ENCODE measurements at regions not wholly inside any gene's neighbourhood (a gene's known extent, or its start where the extent isn't known, plus 50 kb on each side); places are given as distances from the start of the nearest gene placed in this dataset.

DNA sequence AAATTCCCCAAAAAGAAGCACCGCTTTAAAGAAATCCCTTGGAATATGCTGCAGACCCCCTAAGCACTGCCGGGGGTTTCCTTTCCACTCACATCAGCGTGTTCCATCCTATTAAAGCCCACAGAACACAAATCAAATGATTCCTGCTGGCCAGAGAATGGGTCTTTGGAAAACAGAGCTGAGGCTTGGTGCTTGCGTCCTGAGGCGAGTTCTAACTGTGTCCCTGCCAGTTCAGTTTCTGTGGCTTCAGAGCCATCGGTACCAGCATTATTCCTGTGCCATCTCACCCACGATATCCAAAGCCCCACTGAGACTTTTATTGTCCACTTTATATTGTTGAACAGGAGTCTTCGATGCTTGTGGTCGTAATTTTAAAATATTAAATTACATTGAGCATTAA, 142.0 kb upstream of the SYT13 start:
- no peak overlapping the region for H2AFZ ChIP-seq (replicated peaks)
- Mint-ChIP-seq H3K27me3 (ENCODE audit: insufficient read depth, low read depth) (peaks cover 18% of the 10 kb centered on the region), H3K27ac (no peak overlapping the region), H3K9me3 (no peaks in the 10 kb centered on the region), H3K4me1 (peaks cover 57% of the 10 kb centered on the region), H3K4me3 (no peak overlapping the region), H3K36me3 (no peaks in the 10 kb centered on the region)
- no peaks in the 10 kb centered on the region for H3K79me2 ChIP-seq (ENCODE audit: low read depth)
- H3K4me2 ChIP-seq: no peak overlapping the region
- no peak overlapping the region for H3K9ac ChIP-seq
- H3K27me3 ChIP-seq: no peaks in the 10 kb centered on the region
- no peak for DNase-seq (ENCODE audit: low spot score)
- peaks cover 10% of the 10 kb centered on the region for H3K4me1 ChIP-seq
- no peak overlapping the region for H3K4me3 ChIP-seq
- no peaks in the 10 kb centered on the region for H3K36me3 ChIP-seq
- no peak overlapping the region for H3K27ac ChIP-seq
- H4K20me1 ChIP-seq (ENCODE audit: low read depth): no peaks in the 10 kb centered on the region
- H3F3A ChIP-seq (ENCODE audit: low read depth): no peaks in the 10 kb centered on the region
- H3K9me3 ChIP-seq (ENCODE audit: low read depth): no peaks in the 10 kb centered on the region
- TF ChIP-seq EZH2 (IDR thresholded peaks at IDR 0.05) (no peak), EZH2phosphoT487 (IDR thresholded peaks at IDR 0.05) (no peak), CTCF (IDR thresholded peaks at IDR 0.05) (no peak)

- H3K4me2 ChIP-seq: no peak overlapping the region
- H3K36me3 ChIP-seq: no peaks in the 10 kb centered on the region
- Mint-ChIP-seq H3K9me3 (no peaks in the 10 kb centered on the region), H3K27ac (no peak overlapping the region), H3K27me3 (ENCODE audit: insufficient read depth, low read depth) (peaks cover 15% of the 10 kb centered on the region), H3K4me3 (no peak overlapping the region), H3K4me1 (peaks cover 34% of the 10 kb centered on the region), H3K36me3 (no peaks in the 10 kb centered on the region)
- no peak overlapping the region for H3K4me3 ChIP-seq
- peak overlapping the region; percentile 42 for H2AFZ ChIP-seq (replicated peaks)
- no peaks in the 10 kb centered on the region for H4K20me1 ChIP-seq (ENCODE audit: low read depth)
- no peak overlapping the region for H3K9ac ChIP-seq
- DNase-seq (ENCODE audit: low spot score): no peak
- H3K27ac ChIP-seq: no peak overlapping the region
- H3K79me2 ChIP-seq (ENCODE audit: low read depth): no peaks in the 10 kb centered on the region
- H3K27me3 ChIP-seq: no peaks in the 10 kb centered on the region
- no peaks in the 10 kb centered on the region for H3K9me3 ChIP-seq (ENCODE audit: low read depth)
- H3K4me1 ChIP-seq: peaks cover 10% of the 10 kb centered on the region
- TF ChIP-seq CTCF (IDR thresholded peaks at IDR 0.05) (no peak), EZH2phosphoT487 (IDR thresholded peaks at IDR 0.05) (no peak), EZH2 (IDR thresholded peaks at IDR 0.05) (no peak)
- no peaks in the 10 kb centered on the region for H3F3A ChIP-seq (ENCODE audit: low read depth)
These were observed 138.5 kb upstream of the SYT13 start for GRCh38 chr11:45424411-45425180.

DNA sequence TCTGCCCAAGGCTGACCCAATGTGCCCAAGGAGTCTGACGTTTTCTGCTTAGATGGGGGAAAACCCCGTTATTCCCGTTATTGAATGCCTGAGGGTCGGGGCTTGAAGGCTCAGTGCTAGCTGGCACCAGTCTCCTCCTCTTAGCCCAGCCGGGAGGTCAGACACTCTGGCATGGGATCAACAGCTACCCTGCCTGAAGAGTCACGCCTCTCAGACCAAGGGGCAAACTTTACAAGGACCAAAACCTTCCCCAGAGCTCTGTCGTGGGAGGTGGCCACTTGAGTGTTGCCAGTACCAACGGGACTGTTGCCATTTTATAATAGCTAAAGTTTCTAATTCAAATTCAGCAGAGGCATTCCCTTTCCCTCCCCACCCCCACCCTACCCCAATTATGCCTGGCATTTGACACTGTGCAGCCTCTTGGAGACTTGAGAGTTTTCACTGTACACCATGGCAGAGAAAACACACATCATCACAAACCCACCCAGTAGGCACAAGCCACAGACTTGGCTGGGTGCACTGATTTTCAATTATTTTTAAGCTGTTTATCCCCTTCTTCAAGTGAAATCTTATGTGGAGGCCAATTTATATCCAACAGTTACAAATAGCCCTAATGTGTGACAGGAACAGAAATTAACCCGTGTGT, 137.5 kb upstream of the SYT13 start:
- Mint-ChIP-seq H3K36me3 (peaks cover 1% of the 10 kb centered on the region), H3K9me3 (peaks cover 2% of the 10 kb centered on the region), H3K27ac (peak overlapping the region; percentile 78), H3K4me3 (no peak overlapping the region), H3K27me3 (ENCODE audit: insufficient read depth, low read depth) (peaks cover 7% of the 10 kb centered on the region), H3K4me1 (peaks cover 29% of the 10 kb centered on the region)
- H4K20me1 ChIP-seq (ENCODE audit: low read depth): no peaks in the 10 kb centered on the region
- H3K27me3 ChIP-seq: no peaks in the 10 kb centered on the region
- H3K36me3 ChIP-seq: no peaks in the 10 kb centered on the region
- no peaks in the 10 kb centered on the region for H3K79me2 ChIP-seq (ENCODE audit: low read depth)
- no peaks in the 10 kb centered on the region for H3F3A ChIP-seq (ENCODE audit: low read depth)
- TF ChIP-seq EZH2phosphoT487 (IDR thresholded peaks at IDR 0.05): no peak
- no peak for TF ChIP-seq CTCF (IDR thresholded peaks at IDR 0.05)
- no peak for TF ChIP-seq EZH2 (IDR thresholded peaks at IDR 0.05)
- H3K9ac ChIP-seq: no peak overlapping the region
- H3K4me1 ChIP-seq: peaks cover 10% of the 10 kb centered on the region
- H3K9me3 ChIP-seq (ENCODE audit: low read depth): no peaks in the 10 kb centered on the region
- no peak overlapping the region for H2AFZ ChIP-seq (replicated peaks)
- no peak overlapping the region for H3K27ac ChIP-seq
- H3K4me2 ChIP-seq: no peak overlapping the region
- H3K4me3 ChIP-seq: no peak overlapping the region
- DNase-seq (ENCODE audit: low spot score): no peak

Data from neural progenitor cell (in vitro differentiated cells).